Right lobe of liver (tissue), 4 donors: ENCODE measurements at regions not wholly inside any gene's neighbourhood (a gene's known extent, or its start where the extent isn't known, plus 50 kb on each side); places are given as distances from the start of the nearest gene placed in this dataset.

Experiments
- POLR2A ChIP-seq: fragments of 450-650 bp; IDR thresholded peaks from one replicate; pipeline ENCODE4 v1.6.1; 2017; ENCODE audit warnings: antibody characterized with exemption, mild to moderate bottlenecking
- TF ChIP-seq, protein P1 (sequence below), 4 donors: fragments of 200-600 bp in 3 of 4; fragments of 450-650 bp in 1 of 4; IDR thresholded peaks; one replicate each; pipeline versions ENCODE4 v1.5.1 to v1.8.0; 2016 to 2022; ENCODE audit warnings: antibody characterized with exemption in 4 of 4, mild to moderate bottlenecking in 2 of 4
- donor health status: DM: no; HTN: no; CAD: no.
- donor health status: DM: no; HTN: no; CAD: no.
- donor health status: DM: no; HTN: yes; CAD: no.

DNA sequence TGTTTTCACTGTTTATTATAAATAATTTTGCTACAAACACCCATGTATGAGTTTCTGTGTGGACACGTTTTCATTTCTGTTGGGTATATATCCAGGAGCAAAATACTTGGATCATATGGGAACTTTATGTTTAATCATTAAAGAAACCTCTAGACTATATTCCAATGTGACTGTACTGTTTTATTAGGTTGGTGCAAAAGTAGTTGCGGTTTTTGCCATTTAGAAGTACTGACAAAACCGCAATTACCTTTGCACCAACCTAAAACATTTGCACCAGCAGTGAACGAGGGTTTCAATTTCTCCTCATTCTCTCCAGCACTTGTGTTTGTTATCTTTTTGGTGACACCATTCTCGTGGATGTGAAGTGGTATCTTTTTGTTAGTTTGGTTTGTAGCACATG, 565.0 kb downstream of the TRIML1 start:
- no peak for TF ChIP-seq POLR2A
- TF ChIP-seq, protein P1, sequence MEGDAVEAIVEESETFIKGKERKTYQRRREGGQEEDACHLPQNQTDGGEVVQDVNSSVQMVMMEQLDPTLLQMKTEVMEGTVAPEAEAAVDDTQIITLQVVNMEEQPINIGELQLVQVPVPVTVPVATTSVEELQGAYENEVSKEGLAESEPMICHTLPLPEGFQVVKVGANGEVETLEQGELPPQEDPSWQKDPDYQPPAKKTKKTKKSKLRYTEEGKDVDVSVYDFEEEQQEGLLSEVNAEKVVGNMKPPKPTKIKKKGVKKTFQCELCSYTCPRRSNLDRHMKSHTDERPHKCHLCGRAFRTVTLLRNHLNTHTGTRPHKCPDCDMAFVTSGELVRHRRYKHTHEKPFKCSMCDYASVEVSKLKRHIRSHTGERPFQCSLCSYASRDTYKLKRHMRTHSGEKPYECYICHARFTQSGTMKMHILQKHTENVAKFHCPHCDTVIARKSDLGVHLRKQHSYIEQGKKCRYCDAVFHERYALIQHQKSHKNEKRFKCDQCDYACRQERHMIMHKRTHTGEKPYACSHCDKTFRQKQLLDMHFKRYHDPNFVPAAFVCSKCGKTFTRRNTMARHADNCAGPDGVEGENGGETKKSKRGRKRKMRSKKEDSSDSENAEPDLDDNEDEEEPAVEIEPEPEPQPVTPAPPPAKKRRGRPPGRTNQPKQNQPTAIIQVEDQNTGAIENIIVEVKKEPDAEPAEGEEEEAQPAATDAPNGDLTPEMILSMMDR (IDR thresholded peaks at IDR 0.05), result no peak
